A549 (cell line): ENCODE measurements at regions not wholly inside any gene's neighbourhood (a gene's known extent, or its start where the extent isn't known, plus 50 kb on each side); places are given as distances from the start of the nearest gene placed in this dataset.
A peak's percentile ranks its signal among the peaks of the same experiment; 100 is the strongest.

Source experiments
- ATAC-seq, 2 experiments: fragments of 200-7000 bp in 1 of 2; fragments of >200 bp in 1 of 2; cut with Nextera tagmentation in 1 of 2; cut with Tn5 transposase in 1 of 2; 3 replicates each; pipeline versions ENCODE4 v1.8.0 to v1.9.1; 2018 to 2020; ENCODE audit warnings: mild to moderate bottlenecking in 1 of 2, moderate library complexity in 1 of 2
- CTCF ChIA-PET: fragments of 300-600 bp; sonication (Branson Sonifier 250); formaldehyde crosslinking; extraction: SDS; loops from one replicate; lab custom pipeline; 2021; ENCODE audit warnings: antibody characterized with exemption, inconsistent platforms; lab: Yijun Ruan, JAX
- POLR2A ChIA-PET: fragments of 350-600 bp; formaldehyde crosslinking; extraction: SDS; loops from one replicate; lab custom pipeline; 2021; ENCODE audit warnings: antibody characterized with exemption, inconsistent platforms; lab: Yijun Ruan, JAX
- DNase-seq, 2 experiments: peaks; one replicate each; pipeline versions ENCODE4 v3.0.0 to v3.0.0-alpha.2; 2011 to 2016; ENCODE audit warnings: low read depth in 1 of 2, low spot score in 1 of 2
- FAIRE-seq: peaks from 2 replicates; lab custom pipeline; 2011; peaks lifted over from hg19 to GRCh38; lab: Jason Lieb, UNC
- H3K27ac ChIP-seq, 2 experiments: fragments of >200 bp; sonication (Bioruptor Twin); formaldehyde crosslinking; 3 replicates each; pipeline ENCODE4 v1.5.1; 2016 to 2017
- H3K4me1 ChIP-seq: fragments of >200 bp; sonication (Bioruptor Twin); formaldehyde crosslinking; 3 replicates; pipeline ENCODE4 v1.6.1; 2016
- H3K4me2 ChIP-seq: fragments of >200 bp; sonication (Bioruptor Twin); formaldehyde crosslinking; 3 replicates; pipeline ENCODE4 v1.6.1; 2016
- H3K4me3 ChIP-seq: fragments of >200 bp; sonication (Bioruptor Twin); formaldehyde crosslinking; 3 replicates; pipeline ENCODE4 v1.5.1; 2016
- H3K9me3 ChIP-seq: fragments of >200 bp; sonication (Bioruptor Twin); formaldehyde crosslinking; 3 replicates; pipeline ENCODE4 v1.6.1; 2016
- BHLHE40 ChIP-seq: IDR thresholded peaks from 2 replicates; pipeline ENCODE4 v1.6.1; 2012; ENCODE audit warnings: low read depth, low read length, inconsistent platforms
- CBX8 ChIP-seq: fragments of 200-600 bp; sonication (generic); IDR thresholded peaks from 2 replicates; pipeline ENCODE4 v1.6.1; 2016
- CEBPB ChIP-seq, 2 experiments: fragments of >200 bp in 1 of 2; sonication (Bioruptor Twin) in 1 of 2; formaldehyde crosslinking in 1 of 2; IDR thresholded peaks; 2 replicates each; pipeline ENCODE4 v1.6.1; 2012 to 2016
- CHD2 ChIP-seq: fragments of 150-350 bp; IDR thresholded peaks from 2 replicates; pipeline ENCODE4 v1.6.1; 2014; ENCODE audit warnings: low read length; ENCODE audit not compliant: partially characterized antibody
- EHF ChIP-seq: fragments of 250-450 bp; sonication (Bioruptor Pico); IDR thresholded peaks from 2 replicates; pipeline ENCODE4 v1.5.0; 2020; ENCODE audit warnings: mild to moderate bottlenecking
- EHMT2 ChIP-seq: fragments of 200-600 bp; sonication (generic); IDR thresholded peaks from 2 replicates; pipeline ENCODE4 v1.6.1; 2016; ENCODE audit warnings: antibody characterized with exemption, low read depth, mild to moderate bottlenecking, moderate library complexity
- EP300 ChIP-seq, 2 experiments: fragments of >200 bp; sonication (Bioruptor Twin); formaldehyde crosslinking; IDR thresholded peaks; 2 replicates in 1 of 2; 3 replicates in 1 of 2; pipeline ENCODE4 v1.6.1; 2016 to 2017
- FOSL2 ChIP-seq, 2 experiments: fragments of 450-650 bp in 1 of 2; fragments of >200 bp in 1 of 2; sonication (Bioruptor Twin) in 1 of 2; formaldehyde crosslinking; IDR thresholded peaks; 2 replicates each; pipeline versions ENCODE4 v1.5.0 to v1.6.1; 2016 to 2020; ENCODE audit warnings: mild to moderate bottlenecking in 1 of 2, moderate library complexity in 1 of 2
- HDAC2 ChIP-seq: fragments of 200-600 bp; sonication (generic); IDR thresholded peaks from 2 replicates; pipeline ENCODE4 v1.6.1; 2016
- JUN ChIP-seq, 2 experiments: fragments of >200 bp; sonication (Bioruptor Twin); formaldehyde crosslinking; IDR thresholded peaks; 2 replicates in 1 of 2; 3 replicates in 1 of 2; pipeline ENCODE4 v1.6.1; 2016 to 2017
- MAFK ChIP-seq: fragments of 450-650 bp; IDR thresholded peaks from 2 replicates; pipeline ENCODE4 v1.6.1; 2014; ENCODE audit not compliant: partially characterized antibody
- MYC ChIP-seq: IDR thresholded peaks from 2 replicates; pipeline ENCODE4 v1.6.1; 2012; ENCODE audit warnings: mild to moderate bottlenecking, inconsistent platforms, low read length, improper control_type of control experiment, borderline replicate concordance
- NFE2L2 ChIP-seq: fragments of 150-350 bp; conservative IDR thresholded peaks from 2 replicates; pipeline ENCODE4 v1.6.1; 2014; ENCODE audit warnings: low read length
- NPAS2 ChIP-seq: fragments of 250-450 bp; sonication (Bioruptor Pico); IDR thresholded peaks from 2 replicates; pipeline ENCODE4 v1.8.0; 2022; ENCODE audit warnings: mild to moderate bottlenecking, moderate library complexity, borderline replicate concordance
- POLR2A ChIP-seq: IDR thresholded peaks from 2 replicates; pipeline ENCODE4 v1.6.1; 2012; ENCODE audit warnings: mild to moderate bottlenecking, low read length
- POLR2AphosphoS2 ChIP-seq: conservative IDR thresholded peaks from 2 replicates; pipeline ENCODE4 v1.6.1; 2012; ENCODE audit warnings: low read length, improper control_type of control experiment, inconsistent platforms
- RCOR1 ChIP-seq: fragments of 150-350 bp; IDR thresholded peaks from 2 replicates; pipeline ENCODE4 v1.6.1; 2014; ENCODE audit warnings: antibody characterized with exemption, low read length, low read depth
- RNF2 ChIP-seq: fragments of 200-600 bp; sonication (generic); IDR thresholded peaks from 2 replicates; pipeline ENCODE4 v1.6.1; 2016; ENCODE audit warnings: low read depth, mild to moderate bottlenecking, antibody characterized with exemption, moderate library complexity, borderline replicate concordance
- SMC3 ChIP-seq: fragments of >200 bp; sonication (Bioruptor Twin); formaldehyde crosslinking; IDR thresholded peaks from 3 replicates; pipeline ENCODE4 v1.6.1; 2018; ENCODE audit warnings: inconsistent platforms
- ZC3H11A ChIP-seq: fragments of 450-650 bp; IDR thresholded peaks from 2 replicates; pipeline ENCODE4 v1.6.1; 2014; ENCODE audit warnings: antibody characterized with exemption, mild to moderate bottlenecking
- WGBS: methylation state at CpG from one replicate; pipeline ENCODE4 v1.1.6; 2017; ENCODE audit errors: missing lambda C conversion rate; 5-methylcytosine and 5-hydroxymethylcytosine counted together
- TF ChIP-seq, protein P1 (sequence below): fragments of >200 bp; sonication (Bioruptor Twin); formaldehyde crosslinking; IDR thresholded peaks from 3 replicates; pipeline ENCODE4 v1.6.1; 2016
- TF ChIP-seq, protein P2 (sequence below): fragments of 250-450 bp; sonication (Bioruptor Pico); IDR thresholded peaks from 2 replicates; pipeline ENCODE4 v1.5.0; 2021; ENCODE audit warnings: mild to moderate bottlenecking, moderate library complexity, borderline replicate concordance
- TF ChIP-seq, protein P3 (sequence below): fragments of 200-600 bp; sonication (generic); IDR thresholded peaks from 2 replicates; pipeline ENCODE4 v1.6.1; 2016; ENCODE audit warnings: antibody characterized with exemption, mild to moderate bottlenecking, moderate library complexity
- TF ChIP-seq, protein P4 (sequence below): fragments of >200 bp; sonication (Bioruptor Twin); formaldehyde crosslinking; IDR thresholded peaks from 2 replicates; pipeline ENCODE4 v1.6.1; 2016
- TF ChIP-seq, protein P5 (sequence below): fragments of 150-350 bp; IDR thresholded peaks from 2 replicates; pipeline ENCODE4 v1.6.1; 2014; ENCODE audit warnings: low read depth, mild to moderate bottlenecking, low read length
- TF ChIP-seq, protein P6 (sequence below): fragments of 450-650 bp; IDR thresholded peaks from 2 replicates; pipeline ENCODE4 v1.6.1; 2014; ENCODE audit warnings: antibody characterized with exemption
- TF ChIP-seq, protein P7 (sequence below): IDR thresholded peaks from 2 replicates; pipeline ENCODE4 v1.6.1; 2012

DNA sequence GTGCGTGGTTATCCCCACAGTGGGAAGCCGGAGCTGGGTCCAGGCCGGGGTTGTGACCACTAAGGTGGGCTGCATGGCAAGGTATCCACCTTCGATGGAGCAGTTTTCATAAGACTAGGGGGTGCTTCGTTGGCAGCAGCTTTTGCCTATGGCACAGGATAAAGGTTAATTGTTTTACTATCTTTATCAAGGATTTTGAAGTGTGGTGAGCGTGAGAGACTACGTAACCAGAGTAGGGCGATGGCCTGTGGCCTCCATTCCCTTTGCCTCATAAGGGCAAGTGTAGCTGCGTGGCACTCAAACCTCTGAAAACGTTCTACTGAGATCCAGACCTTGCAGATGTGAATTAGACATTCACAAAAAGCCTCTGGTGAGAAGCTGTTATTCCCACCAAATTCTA, 206.6 kb downstream of the ACKR3 start:
- FAIRE-seq: no peak
- ChIA-PET CTCF (interaction anchor here (0.7 to 1.3 kb wide), 4 partner anchors 30 to 284 kb away, joined by 3 to 5 read pairs (median 4); no protein-coding TSS in a partner anchor), POLR2A (interaction anchor here (0.7 to 1.2 kb wide), 3 partner anchors 30 to 326 kb away, joined by 3 to 10 read pairs (median 4); no protein-coding TSS in a partner anchor)
- Histone ChIP-seq H3K4me1 (peaks cover 23% of the 10 kb centered on the region), H3K27ac (peak overlapping the region; percentile 79 to 94), H3K9me3 (no peaks in the 10 kb centered on the region), H3K4me3 (no peak overlapping the region), H3K4me2 (peak overlapping the region; percentile 67)
- no peak for DNase-seq
- peak; percentile 15 to 26; a peak in 3 of 6 replicates for ATAC-seq
- no peak for TF ChIP-seq EHMT2
- TF ChIP-seq MYC: no peak
- TF ChIP-seq, protein P1, sequence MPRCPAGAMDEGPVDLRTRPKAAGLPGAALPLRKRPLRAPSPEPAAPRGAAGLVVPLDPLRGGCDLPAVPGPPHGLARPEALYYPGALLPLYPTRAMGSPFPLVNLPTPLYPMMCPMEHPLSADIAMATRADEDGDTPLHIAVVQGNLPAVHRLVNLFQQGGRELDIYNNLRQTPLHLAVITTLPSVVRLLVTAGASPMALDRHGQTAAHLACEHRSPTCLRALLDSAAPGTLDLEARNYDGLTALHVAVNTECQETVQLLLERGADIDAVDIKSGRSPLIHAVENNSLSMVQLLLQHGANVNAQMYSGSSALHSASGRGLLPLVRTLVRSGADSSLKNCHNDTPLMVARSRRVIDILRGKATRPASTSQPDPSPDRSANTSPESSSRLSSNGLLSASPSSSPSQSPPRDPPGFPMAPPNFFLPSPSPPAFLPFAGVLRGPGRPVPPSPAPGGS: no peak
- no peak for TF ChIP-seq MAFK
- TF ChIP-seq CBX8: no peak
- no peak for TF ChIP-seq SMC3
- no peak for TF ChIP-seq ZC3H11A
- no peak for TF ChIP-seq CEBPB (IDR thresholded peaks at IDR 0.05)
- TF ChIP-seq BHLHE40: no peak
- WGBS: 83% methylated on average over 10 of the region's 10 CpGs

DNA sequence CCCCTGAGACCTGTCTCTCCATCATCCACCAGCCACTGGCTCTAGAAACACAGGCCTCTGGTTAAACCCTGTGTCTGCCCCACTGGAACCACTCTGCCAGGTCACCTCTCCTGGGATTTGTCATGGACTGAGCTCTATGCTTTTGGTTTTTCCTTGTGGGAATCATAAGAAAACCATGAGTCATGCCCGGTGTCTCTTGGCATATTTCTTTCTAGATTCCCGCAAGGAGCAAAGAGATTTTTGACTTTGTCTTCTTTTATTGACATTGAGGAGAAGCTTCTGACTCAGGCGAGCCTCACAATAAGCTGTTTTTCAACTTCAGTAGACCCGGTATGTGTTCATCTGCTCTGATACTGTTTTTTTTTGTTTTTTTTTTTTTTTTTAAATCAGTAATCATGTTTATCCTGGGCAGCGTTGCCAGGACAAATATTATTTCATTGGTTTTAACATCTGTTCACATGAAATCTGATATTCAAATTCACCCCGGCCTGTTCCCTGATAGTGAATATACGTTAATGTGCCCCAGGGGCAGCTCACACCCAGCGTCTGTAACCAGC, 207.1 kb downstream of the ACKR3 start:
- WGBS: 2% methylated on average over 8 of the region's 8 CpGs
- ChIA-PET CTCF (interaction anchor here (0.7 to 1.3 kb wide), 4 partner anchors 31 to 283 kb away, joined by 3 to 5 read pairs (median 4); no protein-coding TSS in a partner anchor), POLR2A (interaction anchor here (0.7 to 1.2 kb wide), 3 partner anchors 31 to 326 kb away, joined by 3 to 10 read pairs (median 4); no protein-coding TSS in a partner anchor)
- Histone ChIP-seq H3K27ac (peak overlapping the region; percentile 79 to 94), H3K9me3 (no peaks in the 10 kb centered on the region), H3K4me3 (no peak overlapping the region), H3K4me2 (peak overlapping the region; percentile 67), H3K4me1 (peaks cover 23% of the 10 kb centered on the region)
- peak; percentile 33 to 85 for DNase-seq
- peak; percentile 84 to 87 for ATAC-seq
- no peak for FAIRE-seq
- TF ChIP-seq FOSL2 (IDR thresholded peaks at IDR 0.05) (peak; percentile 64; the same call in 1 of the 2 replicates), FOSL2 (CRISPR knock-in tag; IDR thresholded peaks at IDR 0.05) (peak; percentile 87), EP300 (IDR thresholded peaks at IDR 0.05) (peak; percentile 46 to 57; a peak in 2 of 5 replicates), NPAS2 (CRISPR knock-in tag) (no peak), HDAC2 (no peak), POLR2A (no peak), MYC (no peak), NFE2L2 (0 out of 2 replicates have a peak, but pooled peaks have one; percentile 21), RCOR1 (no peak), POLR2AphosphoS2 (no peak), BHLHE40 (no peak), RNF2 (no peak), JUN (IDR thresholded peaks at IDR 0.05) (peak in 1 of 2 experiments; percentile 66; a peak in 1 of 5 replicates), CHD2 (no peak), EHF (CRISPR knock-in tag) (no peak)
- TF ChIP-seq, protein P2, sequence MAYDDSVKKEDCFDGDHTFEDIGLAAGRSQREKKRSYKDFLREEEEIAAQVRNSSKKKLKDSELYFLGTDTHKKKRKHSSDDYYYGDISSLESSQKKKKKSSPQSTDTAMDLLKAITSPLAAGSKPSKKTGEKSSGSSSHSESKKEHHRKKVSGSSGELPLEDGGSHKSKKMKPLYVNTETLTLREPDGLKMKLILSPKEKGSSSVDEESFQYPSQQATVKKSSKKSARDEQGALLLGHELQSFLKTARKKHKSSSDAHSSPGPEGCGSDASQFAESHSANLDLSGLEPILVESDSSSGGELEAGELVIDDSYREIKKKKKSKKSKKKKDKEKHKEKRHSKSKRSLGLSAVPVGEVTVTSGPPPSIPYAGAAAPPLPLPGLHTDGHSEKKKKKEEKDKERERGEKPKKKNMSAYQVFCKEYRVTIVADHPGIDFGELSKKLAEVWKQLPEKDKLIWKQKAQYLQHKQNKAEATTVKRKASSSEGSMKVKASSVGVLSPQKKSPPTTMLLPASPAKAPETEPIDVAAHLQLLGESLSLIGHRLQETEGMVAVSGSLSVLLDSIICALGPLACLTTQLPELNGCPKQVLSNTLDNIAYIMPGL: no peak
- TF ChIP-seq, protein P3, sequence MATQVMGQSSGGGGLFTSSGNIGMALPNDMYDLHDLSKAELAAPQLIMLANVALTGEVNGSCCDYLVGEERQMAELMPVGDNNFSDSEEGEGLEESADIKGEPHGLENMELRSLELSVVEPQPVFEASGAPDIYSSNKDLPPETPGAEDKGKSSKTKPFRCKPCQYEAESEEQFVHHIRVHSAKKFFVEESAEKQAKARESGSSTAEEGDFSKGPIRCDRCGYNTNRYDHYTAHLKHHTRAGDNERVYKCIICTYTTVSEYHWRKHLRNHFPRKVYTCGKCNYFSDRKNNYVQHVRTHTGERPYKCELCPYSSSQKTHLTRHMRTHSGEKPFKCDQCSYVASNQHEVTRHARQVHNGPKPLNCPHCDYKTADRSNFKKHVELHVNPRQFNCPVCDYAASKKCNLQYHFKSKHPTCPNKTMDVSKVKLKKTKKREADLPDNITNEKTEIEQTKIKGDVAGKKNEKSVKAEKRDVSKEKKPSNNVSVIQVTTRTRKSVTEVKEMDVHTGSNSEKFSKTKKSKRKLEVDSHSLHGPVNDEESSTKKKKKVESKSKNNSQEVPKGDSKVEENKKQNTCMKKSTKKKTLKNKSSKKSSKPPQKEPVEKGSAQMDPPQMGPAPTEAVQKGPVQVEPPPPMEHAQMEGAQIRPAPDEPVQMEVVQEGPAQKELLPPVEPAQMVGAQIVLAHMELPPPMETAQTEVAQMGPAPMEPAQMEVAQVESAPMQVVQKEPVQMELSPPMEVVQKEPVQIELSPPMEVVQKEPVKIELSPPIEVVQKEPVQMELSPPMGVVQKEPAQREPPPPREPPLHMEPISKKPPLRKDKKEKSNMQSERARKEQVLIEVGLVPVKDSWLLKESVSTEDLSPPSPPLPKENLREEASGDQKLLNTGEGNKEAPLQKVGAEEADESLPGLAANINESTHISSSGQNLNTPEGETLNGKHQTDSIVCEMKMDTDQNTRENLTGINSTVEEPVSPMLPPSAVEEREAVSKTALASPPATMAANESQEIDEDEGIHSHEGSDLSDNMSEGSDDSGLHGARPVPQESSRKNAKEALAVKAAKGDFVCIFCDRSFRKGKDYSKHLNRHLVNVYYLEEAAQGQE: no peak
- TF ChIP-seq, protein P4, sequence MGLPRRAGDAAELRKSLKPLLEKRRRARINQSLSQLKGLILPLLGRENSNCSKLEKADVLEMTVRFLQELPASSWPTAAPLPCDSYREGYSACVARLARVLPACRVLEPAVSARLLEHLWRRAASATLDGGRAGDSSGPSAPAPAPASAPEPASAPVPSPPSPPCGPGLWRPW: no peak
- TF ChIP-seq, protein P5, sequence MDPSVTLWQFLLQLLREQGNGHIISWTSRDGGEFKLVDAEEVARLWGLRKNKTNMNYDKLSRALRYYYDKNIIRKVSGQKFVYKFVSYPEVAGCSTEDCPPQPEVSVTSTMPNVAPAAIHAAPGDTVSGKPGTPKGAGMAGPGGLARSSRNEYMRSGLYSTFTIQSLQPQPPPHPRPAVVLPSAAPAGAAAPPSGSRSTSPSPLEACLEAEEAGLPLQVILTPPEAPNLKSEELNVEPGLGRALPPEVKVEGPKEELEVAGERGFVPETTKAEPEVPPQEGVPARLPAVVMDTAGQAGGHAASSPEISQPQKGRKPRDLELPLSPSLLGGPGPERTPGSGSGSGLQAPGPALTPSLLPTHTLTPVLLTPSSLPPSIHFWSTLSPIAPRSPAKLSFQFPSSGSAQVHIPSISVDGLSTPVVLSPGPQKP: no peak
- TF ChIP-seq, protein P6, sequence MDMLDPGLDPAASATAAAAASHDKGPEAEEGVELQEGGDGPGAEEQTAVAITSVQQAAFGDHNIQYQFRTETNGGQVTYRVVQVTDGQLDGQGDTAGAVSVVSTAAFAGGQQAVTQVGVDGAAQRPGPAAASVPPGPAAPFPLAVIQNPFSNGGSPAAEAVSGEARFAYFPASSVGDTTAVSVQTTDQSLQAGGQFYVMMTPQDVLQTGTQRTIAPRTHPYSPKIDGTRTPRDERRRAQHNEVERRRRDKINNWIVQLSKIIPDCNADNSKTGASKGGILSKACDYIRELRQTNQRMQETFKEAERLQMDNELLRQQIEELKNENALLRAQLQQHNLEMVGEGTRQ: no peak
- TF ChIP-seq, protein P7, sequence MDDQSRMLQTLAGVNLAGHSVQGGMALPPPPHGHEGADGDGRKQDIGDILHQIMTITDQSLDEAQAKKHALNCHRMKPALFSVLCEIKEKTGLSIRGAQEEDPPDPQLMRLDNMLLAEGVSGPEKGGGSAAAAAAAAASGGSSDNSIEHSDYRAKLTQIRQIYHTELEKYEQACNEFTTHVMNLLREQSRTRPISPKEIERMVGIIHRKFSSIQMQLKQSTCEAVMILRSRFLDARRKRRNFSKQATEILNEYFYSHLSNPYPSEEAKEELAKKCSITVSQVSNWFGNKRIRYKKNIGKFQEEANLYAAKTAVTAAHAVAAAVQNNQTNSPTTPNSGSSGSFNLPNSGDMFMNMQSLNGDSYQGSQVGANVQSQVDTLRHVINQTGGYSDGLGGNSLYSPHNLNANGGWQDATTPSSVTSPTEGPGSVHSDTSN: no peak
